HEK293T (cell line): ENCODE measurements at regions not wholly inside any gene's neighbourhood (a gene's known extent, or its start where the extent isn't known, plus 50 kb on each side); places are given as distances from the start of the nearest gene placed in this dataset.

Experiments
- CTCF ChIA-PET: fragments of 350-600 bp; formaldehyde crosslinking; extraction: SDS; loops from one replicate; lab custom pipeline; 2021; ENCODE audit warnings: antibody characterized with exemption, inconsistent platforms; lab: Yijun Ruan, JAX
- POLR2A ChIA-PET: fragments of 350-600 bp; formaldehyde crosslinking; extraction: SDS; loops from one replicate; lab custom pipeline; 2020; ENCODE audit warnings: antibody characterized with exemption, inconsistent platforms; lab: Yijun Ruan, JAX
- DNase-seq: peaks from one replicate; pipeline ENCODE4 v3.0.0; 2012; ENCODE audit warnings: mixed read lengths; ENCODE audit errors: extremely low spot score
- ARNT ChIP-seq: fragments of 450-650 bp; IDR thresholded peaks from 2 replicates; pipeline ENCODE4 v1.6.1; 2017; ENCODE audit warnings: mild to moderate bottlenecking
- BHLHE40 ChIP-seq: fragments of 450-650 bp; IDR thresholded peaks from 2 replicates; pipeline ENCODE4 v1.6.1; 2016; ENCODE audit warnings: mild to moderate bottlenecking, moderate library complexity, borderline replicate concordance
- CTBP1 ChIP-seq: fragments of 450-650 bp; IDR thresholded peaks from 2 replicates; pipeline ENCODE4 v1.6.1; 2016; ENCODE audit warnings: borderline replicate concordance
- ELF4 ChIP-seq: fragments of 450-650 bp; IDR thresholded peaks from 2 replicates; pipeline ENCODE4 v1.6.1; 2017; ENCODE audit warnings: antibody characterized with exemption
- FOXA1 ChIP-seq: fragments of 450-650 bp; IDR thresholded peaks from 2 replicates; pipeline ENCODE4 v1.6.1; 2016; ENCODE audit warnings: mild to moderate bottlenecking
- FOXK2 ChIP-seq: fragments of 450-650 bp; IDR thresholded peaks from 2 replicates; pipeline ENCODE4 v1.6.1; 2016; ENCODE audit warnings: mild to moderate bottlenecking
- FOXM1 ChIP-seq: fragments of 450-650 bp; IDR thresholded peaks from 2 replicates; pipeline ENCODE4 v1.6.1; 2017; ENCODE audit warnings: mild to moderate bottlenecking, borderline replicate concordance
- HDGF ChIP-seq: fragments of 450-650 bp; IDR thresholded peaks from 2 replicates; pipeline ENCODE4 v1.6.1; 2017; ENCODE audit warnings: antibody characterized with exemption, borderline replicate concordance
- L3MBTL2 ChIP-seq: fragments of 450-650 bp; conservative IDR thresholded peaks from 2 replicates; pipeline ENCODE4 v1.6.1; 2016; ENCODE audit warnings: mild to moderate bottlenecking
- LEF1 ChIP-seq: fragments of 450-650 bp; IDR thresholded peaks from 2 replicates; pipeline ENCODE4 v1.6.1; 2017; ENCODE audit warnings: mild to moderate bottlenecking, borderline replicate concordance
- NFRKB ChIP-seq: fragments of 450-650 bp; IDR thresholded peaks from 2 replicates; pipeline ENCODE4 v1.6.1; 2016; ENCODE audit warnings: mild to moderate bottlenecking, moderate library complexity
- SP1 ChIP-seq: fragments of 450-650 bp; IDR thresholded peaks from 2 replicates; pipeline ENCODE4 v1.6.1; 2017
- SUZ12 ChIP-seq: fragments of 450-650 bp; IDR thresholded peaks from 2 replicates; pipeline ENCODE4 v1.6.1; 2016; ENCODE audit warnings: mild to moderate bottlenecking
- TARDBP ChIP-seq: fragments of 450-650 bp; IDR thresholded peaks from 2 replicates; pipeline ENCODE4 v1.6.1; 2016
- ZNF384 ChIP-seq: fragments of 450-650 bp; IDR thresholded peaks from 2 replicates; pipeline ENCODE4 v1.6.1; 2016
- TF ChIP-seq, protein P1 (sequence below): fragments of 450-650 bp; IDR thresholded peaks from 2 replicates; pipeline ENCODE4 v1.6.1; 2016

DNA sequence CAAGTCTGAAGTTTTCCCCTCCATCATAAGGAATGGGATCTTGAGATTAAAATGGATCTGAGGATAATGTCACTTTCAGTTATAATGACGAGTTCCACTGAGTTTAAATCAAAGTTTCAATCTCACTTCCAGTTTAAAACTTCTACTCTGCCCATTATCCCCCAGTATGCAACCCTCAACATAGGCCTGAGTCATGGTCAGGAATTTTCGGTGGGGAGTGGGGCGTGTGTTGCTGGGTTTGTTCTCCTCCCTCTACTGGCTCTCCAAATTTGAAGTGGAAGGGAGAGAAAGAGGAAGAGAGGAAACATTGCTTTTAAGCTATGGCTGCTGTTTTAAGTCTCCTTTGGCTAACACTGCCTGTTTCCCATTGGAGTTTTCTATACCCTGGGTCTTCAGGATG lies 152.9 kb downstream of the TM2D1 start:
- ChIA-PET CTCF (interaction anchor here (1.2 kb wide), 1 partner anchor 16 kb away, joined by 3 read pairs; no protein-coding TSS in a partner anchor), POLR2A (no interaction called here)
- no peak for TF ChIP-seq HDGF
- TF ChIP-seq BHLHE40 = no peak
- no peak for TF ChIP-seq FOXA1
- no peak for TF ChIP-seq TARDBP
- no peak for TF ChIP-seq ARNT
- TF ChIP-seq SP1 = no peak
- no peak for DNase-seq

DNA sequence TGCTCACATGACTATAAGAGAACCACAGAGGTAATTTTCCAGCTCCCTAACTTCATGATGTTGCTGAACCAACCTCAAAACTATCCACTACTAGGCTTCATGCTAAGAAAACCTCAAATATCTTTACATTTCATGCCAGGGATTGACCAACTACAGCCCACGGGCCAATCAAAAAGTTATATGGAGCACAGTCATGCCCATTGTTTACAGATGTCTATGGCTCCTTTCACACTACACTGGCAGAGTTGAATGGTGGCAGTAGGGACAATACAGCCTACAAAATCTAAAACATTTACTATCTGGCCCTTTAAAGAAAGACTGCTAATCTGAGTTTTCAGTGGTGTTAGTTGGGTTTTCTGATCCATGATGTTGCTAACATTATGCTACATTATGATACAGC lies 154.8 kb downstream of the TM2D1 start:
- TF ChIP-seq SUZ12 = no peak
- no peak for TF ChIP-seq TARDBP
- no peak for TF ChIP-seq LEF1
- TF ChIP-seq ELF4 = no peak
- no peak for TF ChIP-seq HDGF
- no peak for TF ChIP-seq ZNF384
- TF ChIP-seq FOXA1 = no peak
- no peak for TF ChIP-seq FOXK2
- TF ChIP-seq, protein P1, sequence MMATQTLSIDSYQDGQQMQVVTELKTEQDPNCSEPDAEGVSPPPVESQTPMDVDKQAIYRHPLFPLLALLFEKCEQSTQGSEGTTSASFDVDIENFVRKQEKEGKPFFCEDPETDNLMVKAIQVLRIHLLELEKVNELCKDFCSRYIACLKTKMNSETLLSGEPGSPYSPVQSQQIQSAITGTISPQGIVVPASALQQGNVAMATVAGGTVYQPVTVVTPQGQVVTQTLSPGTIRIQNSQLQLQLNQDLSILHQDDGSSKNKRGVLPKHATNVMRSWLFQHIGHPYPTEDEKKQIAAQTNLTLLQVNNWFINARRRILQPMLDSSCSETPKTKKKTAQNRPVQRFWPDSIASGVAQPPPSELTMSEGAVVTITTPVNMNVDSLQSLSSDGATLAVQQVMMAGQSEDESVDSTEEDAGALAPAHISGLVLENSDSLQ = no peak
- no peak for TF ChIP-seq CTBP1
- TF ChIP-seq BHLHE40 = no peak
- TF ChIP-seq NFRKB = no peak
- POLR2A ChIA-PET = no interaction called here
- DNase-seq = no peak
- CTCF ChIA-PET = no interaction called here

DNA sequence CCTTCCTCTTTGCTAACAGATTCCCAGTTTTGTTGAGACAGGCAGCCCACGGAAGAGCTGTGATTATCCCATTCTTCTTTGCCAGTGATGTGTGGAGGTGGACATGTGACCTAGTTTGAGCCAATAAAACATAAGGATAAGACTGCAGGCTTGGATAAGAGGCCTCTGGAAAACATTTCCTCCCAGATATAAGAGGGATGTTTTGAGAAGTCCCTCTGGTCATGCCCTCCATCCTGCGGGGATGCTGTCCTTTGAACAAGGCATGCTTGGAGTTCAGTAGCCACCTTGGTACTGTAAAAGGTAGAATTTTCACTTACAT lies 155.7 kb downstream of the TM2D1 start:
- ChIA-PET POLR2A (interaction anchor here (1.0 kb wide), 1 partner anchor 12 kb away, joined by 3 read pairs; no protein-coding TSS in a partner anchor), CTCF (interaction anchor here (1.8 kb wide), 1 partner anchor 20 kb away, joined by 5 read pairs; no protein-coding TSS in a partner anchor)
- TF ChIP-seq L3MBTL2 = no peak
- peak; percentile 43 for DNase-seq

DNA sequence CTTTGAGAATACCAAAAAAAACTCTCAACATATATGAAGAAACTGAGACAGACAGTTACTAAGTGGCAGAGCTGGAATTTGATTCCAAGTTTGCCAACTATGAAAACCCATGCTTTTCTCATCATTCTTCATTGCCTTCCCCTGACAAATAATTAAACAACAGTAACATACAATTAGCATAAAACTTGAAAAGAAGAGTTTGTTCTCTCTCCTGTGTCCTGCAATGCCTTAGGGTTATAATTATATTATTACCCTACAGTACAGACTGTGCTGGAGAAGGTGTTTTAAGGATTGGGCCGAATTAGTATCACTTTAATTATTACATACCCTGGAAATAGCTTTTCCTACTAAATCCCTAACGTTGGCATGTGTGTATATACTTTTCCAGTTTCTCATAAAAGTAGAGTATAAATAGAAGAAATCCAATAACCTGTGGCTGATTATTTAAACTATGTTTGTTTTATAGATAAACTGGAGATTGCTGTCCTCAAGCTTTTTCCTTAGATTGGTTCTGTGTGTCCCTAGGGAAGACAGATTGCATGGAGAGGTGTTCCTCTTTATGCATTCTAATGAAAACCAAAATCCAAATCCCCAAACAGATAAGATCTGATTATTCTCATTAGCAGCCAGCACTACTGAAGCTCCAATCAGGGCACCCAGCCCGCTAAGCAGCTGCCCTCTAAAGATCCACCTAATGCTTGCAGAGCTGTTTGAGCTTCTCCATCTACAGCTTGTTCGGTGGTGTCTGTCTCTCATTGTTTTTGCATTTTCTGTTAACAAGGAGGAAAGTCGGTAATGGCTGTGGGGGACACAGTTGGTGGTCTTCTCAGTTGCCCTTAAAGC lies 156.3 kb downstream of the TM2D1 start:
- DNase-seq = no peak
- POLR2A ChIA-PET = interaction anchor here (1.0 kb wide), 1 partner anchor 11 kb away, joined by 3 read pairs; no protein-coding TSS in a partner anchor
- TF ChIP-seq ZNF384 = no peak
- no peak for TF ChIP-seq FOXA1
- TF ChIP-seq, protein P1 = no peak
- TF ChIP-seq ELF4 = no peak
- TF ChIP-seq BHLHE40 = no peak
- no peak for TF ChIP-seq LEF1
- no peak for TF ChIP-seq HDGF
- TF ChIP-seq CTBP1 = no peak
- no peak for TF ChIP-seq TARDBP
- TF ChIP-seq L3MBTL2 = no peak
- TF ChIP-seq NFRKB = no peak
- no peak for TF ChIP-seq ARNT
- TF ChIP-seq SUZ12 = no peak
- TF ChIP-seq FOXM1 = no peak
- TF ChIP-seq FOXK2 = no peak
- no peak for TF ChIP-seq SP1
- CTCF ChIA-PET = interaction anchor here (1.8 kb wide), 1 partner anchor 20 kb away, joined by 5 read pairs; no protein-coding TSS in a partner anchor

DNA sequence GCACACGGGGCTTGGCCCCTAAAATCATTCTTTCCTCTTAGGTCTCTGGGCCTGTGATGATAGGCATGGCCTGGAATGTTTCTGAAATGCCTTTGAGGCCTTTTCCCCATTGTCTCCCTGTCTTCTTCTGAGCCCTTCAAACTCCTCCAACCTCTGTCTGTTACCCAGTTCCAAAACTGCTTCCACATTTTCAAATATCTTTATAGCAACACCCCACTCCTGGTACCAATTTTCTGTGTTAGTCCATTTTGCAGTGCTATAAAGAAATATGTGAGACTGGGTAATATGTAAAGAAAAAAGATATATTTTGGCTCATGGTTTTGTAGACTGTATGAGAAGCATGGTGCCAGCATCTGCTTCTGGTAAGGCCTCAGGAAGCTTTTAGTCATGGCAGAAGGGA lies 158.8 kb downstream of the TM2D1 start:
- ChIA-PET POLR2A (no interaction called here), CTCF (no interaction called here)
- TF ChIP-seq SUZ12 = no peak
- no peak for TF ChIP-seq FOXM1
- TF ChIP-seq, protein P1 = no peak
- TF ChIP-seq BHLHE40 = no peak
- TF ChIP-seq TARDBP = no peak
- no peak for TF ChIP-seq SP1
- no peak for TF ChIP-seq NFRKB
- TF ChIP-seq L3MBTL2 = no peak
- TF ChIP-seq ELF4 = no peak
- no peak for DNase-seq

DNA sequence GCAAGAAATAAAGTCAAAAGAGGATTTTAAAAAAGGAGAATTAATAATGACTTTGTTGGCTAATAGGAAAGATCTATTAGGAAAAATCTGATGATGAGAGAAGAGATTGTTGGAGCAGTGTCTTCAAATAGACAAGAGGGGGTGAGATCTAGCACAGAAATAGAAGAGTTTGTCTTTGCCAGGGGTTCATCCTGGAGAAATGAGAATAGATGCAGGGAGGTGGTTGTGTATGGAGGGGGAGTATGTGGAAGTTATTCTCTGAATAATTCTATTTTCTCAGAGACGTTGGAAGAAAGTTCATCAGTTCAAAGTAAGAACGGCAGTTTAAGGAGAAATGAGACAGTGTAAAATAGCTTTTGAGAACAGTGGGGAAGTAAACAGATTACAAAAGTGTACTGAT lies 161.3 kb downstream of the TM2D1 start:
- no peak for TF ChIP-seq FOXK2
- no peak for TF ChIP-seq SUZ12
- TF ChIP-seq TARDBP = no peak
- no peak for TF ChIP-seq HDGF
- TF ChIP-seq, protein P1 = no peak
- TF ChIP-seq LEF1 = no peak
- no peak for TF ChIP-seq BHLHE40
- no peak for TF ChIP-seq CTBP1
- TF ChIP-seq FOXA1 = no peak
- no peak for TF ChIP-seq ZNF384
- TF ChIP-seq L3MBTL2 = no peak
- no peak for TF ChIP-seq FOXM1

More for the DNA sequence above, 161.3 kb downstream of the TM2D1 start:
- ChIA-PET POLR2A (no interaction called here), CTCF (no interaction called here)
- DNase-seq = no peak
